ENCODE measurements at regions not wholly inside any gene's neighbourhood (a gene's known extent, or its start where the extent isn't known, plus 50 kb on each side); places are given as distances from the start of the nearest gene placed in this dataset.
A peak's percentile ranks its signal among the peaks of the same experiment; 100 is the strongest.

- DNase-seq (ENCODE audit: low read depth): no peak
- H3K4me3 ChIP-seq (ENCODE audit: low read length): no peak overlapping the region
- TF ChIP-seq CTCF (conservative IDR thresholded peaks at IDR 0.05; ENCODE audit: low read depth, low read length): no peak
Measured at GRCh38 chr9:19732441-19732951, 56.3 kb downstream of the SLC24A2 start.

- no peak for DNase-seq (ENCODE audit: low read depth)
- H3K4me3 ChIP-seq (ENCODE audit: low read length): no peak overlapping the region
- TF ChIP-seq CTCF (conservative IDR thresholded peaks at IDR 0.05; ENCODE audit: low read depth, low read length): no peak
Measured at GRCh38 chr9:19728101-19728500, 60.7 kb downstream of the SLC24A2 start.

GRCh38 chr9:19725970-19726369 is 62.9 kb downstream of the SLC24A2 start:
- H3K4me3 ChIP-seq (ENCODE audit: low read length): no peak overlapping the region
- no peak for DNase-seq (ENCODE audit: low read depth)
- no peak for TF ChIP-seq CTCF (conservative IDR thresholded peaks at IDR 0.05; ENCODE audit: low read depth, low read length)

- no peak for TF ChIP-seq CTCF (conservative IDR thresholded peaks at IDR 0.05; ENCODE audit: low read depth, low read length)
- no peak overlapping the region for H3K4me3 ChIP-seq (ENCODE audit: low read length)
- DNase-seq (ENCODE audit: low read depth): peak; percentile 8
Measured at GRCh38 chr9:19720377-19720776, 68.5 kb downstream of the SLC24A2 start.

GRCh38 chr9:19703702-19704101 is 85.1 kb downstream of the SLC24A2 start:
- no peak for TF ChIP-seq CTCF (conservative IDR thresholded peaks at IDR 0.05; ENCODE audit: low read depth, low read length)
- H3K4me3 ChIP-seq (ENCODE audit: low read length): no peak overlapping the region
- no peak for DNase-seq (ENCODE audit: low read depth)

- H3K4me3 ChIP-seq (ENCODE audit: low read length): no peak overlapping the region
- no peak for DNase-seq (ENCODE audit: low read depth)
- TF ChIP-seq CTCF (conservative IDR thresholded peaks at IDR 0.05; ENCODE audit: low read depth, low read length): no peak
Measured at GRCh38 chr9:19701991-19702390, 86.8 kb downstream of the SLC24A2 start.

- no peak overlapping the region for H3K4me3 ChIP-seq (ENCODE audit: low read length)
- no peak for DNase-seq (ENCODE audit: low read depth)
- TF ChIP-seq CTCF (conservative IDR thresholded peaks at IDR 0.05; ENCODE audit: low read depth, low read length): no peak
Measured at GRCh38 chr9:19701274-19701673, 87.6 kb downstream of the SLC24A2 start.
